K562 (cell line): ENCODE measurements at regions not wholly inside any gene's neighbourhood (a gene's known extent, or its start where the extent isn't known, plus 50 kb on each side); places are given as distances from the start of the nearest gene placed in this dataset.

Experiments
- CHD2 ChIP-seq: IDR thresholded peaks from 2 replicates; pipeline ENCODE4 v1.6.1; 2011; ENCODE audit warnings: low read depth, low read length
- CLOCK ChIP-seq: fragments of 250-450 bp; sonication (Bioruptor Pico); IDR thresholded peaks from 2 replicates; pipeline ENCODE4 v1.4.0; 2020; ENCODE audit warnings: mild to moderate bottlenecking, moderate library complexity, borderline replicate concordance
- CTCF ChIP-seq, 3 experiments: IDR thresholded peaks in 2 of 3; conservative IDR thresholded peaks in 1 of 3; 2 replicates each; pipeline ENCODE4 v1.5.1; 2011 to 2012; ENCODE audit warnings: low read length in 3 of 3, mild to moderate bottlenecking in 3 of 3, control low read depth in 2 of 3, improper control_type of control experiment in 1 of 3, inconsistent platforms in 1 of 3, low read depth in 1 of 3, mixed read lengths in 1 of 3, moderate library complexity in 1 of 3; ENCODE audit not compliant: insufficient read depth in 2 of 3
- ZNF766 ChIP-seq: fragments of 200-800 bp; sonication (Bioruptor generic); conservative IDR thresholded peaks from 2 replicates; pipeline ENCODE4 v1.6.1; 2016; ENCODE audit warnings: missing genetic modification characterization, missing compliant biosample characterization

GRCh38 chr10:33401300-33401699 lies 66.8 kb upstream of the NRP1 start:
- TF ChIP-seq CTCF (IDR thresholded peaks at IDR 0.05 in 2 of 3, conservative IDR thresholded peaks at IDR 0.05 in 1 of 3; ENCODE audit: insufficient read depth in 2 of 3, low read depth in 1 of 3, low read length in 3 of 3) (no peak), ZNF766 (no peak), CLOCK (no peak), CHD2 (no peak)
